Nephron (organoid): ENCODE measurements at regions not wholly inside any gene's neighbourhood (a gene's known extent, or its start where the extent isn't known, plus 50 kb on each side); places are given as distances from the start of the nearest gene placed in this dataset.

Experiments used
- H3K27ac Mint-ChIP-seq, 3 experiments: 2 replicates each; pipeline ENCODE4 v1.8.0; 2020; ENCODE audit warnings: mixed read lengths in 3 of 3, mild to moderate bottlenecking in 2 of 3, moderate library complexity in 1 of 3
- H3K27me3 Mint-ChIP-seq: 2 replicates; pipeline ENCODE4 v1.8.0; 2021; ENCODE audit warnings: low read depth, mild to moderate bottlenecking, moderate library complexity, mixed read lengths
- H3K36me3 Mint-ChIP-seq: 2 replicates; pipeline ENCODE4 v1.8.0; 2020; ENCODE audit warnings: low read depth, mixed read lengths
- H3K4me1 Mint-ChIP-seq: 2 replicates; pipeline ENCODE4 v1.8.0; 2020; ENCODE audit warnings: mixed read lengths
- H3K4me3 Mint-ChIP-seq, 3 experiments: 2 replicates each; pipeline ENCODE4 v1.8.0; 2020; ENCODE audit warnings: mild to moderate bottlenecking in 3 of 3, mixed read lengths in 3 of 3, moderate library complexity in 2 of 3
- H3K9me3 Mint-ChIP-seq: 2 replicates; pipeline ENCODE4 v1.8.0; 2020; ENCODE audit warnings: mixed read lengths
- TF ChIP-seq, protein P1 (sequence below), 3 experiments: fragments of 200-600 bp; sonication (generic); IDR thresholded peaks; one replicate each; pipeline ENCODE4 v1.5.0; 2021; ENCODE audit warnings: antibody characterized with exemption in 3 of 3; ENCODE audit not compliant: unreplicated experiment in 3 of 3

DNA sequence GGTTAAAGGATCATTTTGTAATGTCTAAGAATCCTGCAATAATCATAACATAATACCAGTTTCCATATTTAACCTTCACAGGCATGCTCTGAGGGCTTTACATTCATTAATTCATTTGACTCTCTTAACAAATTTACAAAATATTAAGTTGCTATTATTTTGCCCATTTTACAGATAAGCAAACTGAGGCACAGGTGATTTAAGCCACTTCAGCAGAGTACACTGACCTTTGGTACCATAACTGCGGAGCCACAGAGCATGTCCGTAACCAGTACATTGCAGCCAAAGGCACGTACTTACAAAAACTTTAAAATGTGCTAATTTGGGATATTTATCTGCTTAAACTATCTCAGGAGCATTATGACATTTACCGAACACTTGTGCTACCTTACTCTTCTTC, 169.4 kb upstream of the MYO16 start:
- H3K4me1 Mint-ChIP-seq = no peaks in the 10 kb centered on the region
- H3K27ac Mint-ChIP-seq = no peak overlapping the region
- H3K4me3 Mint-ChIP-seq = no peak overlapping the region
- no peaks in the 10 kb centered on the region for H3K27me3 Mint-ChIP-seq
- peaks cover 5% of the 10 kb centered on the region for H3K9me3 Mint-ChIP-seq
- no peaks in the 10 kb centered on the region for H3K36me3 Mint-ChIP-seq
- TF ChIP-seq, protein P1, sequence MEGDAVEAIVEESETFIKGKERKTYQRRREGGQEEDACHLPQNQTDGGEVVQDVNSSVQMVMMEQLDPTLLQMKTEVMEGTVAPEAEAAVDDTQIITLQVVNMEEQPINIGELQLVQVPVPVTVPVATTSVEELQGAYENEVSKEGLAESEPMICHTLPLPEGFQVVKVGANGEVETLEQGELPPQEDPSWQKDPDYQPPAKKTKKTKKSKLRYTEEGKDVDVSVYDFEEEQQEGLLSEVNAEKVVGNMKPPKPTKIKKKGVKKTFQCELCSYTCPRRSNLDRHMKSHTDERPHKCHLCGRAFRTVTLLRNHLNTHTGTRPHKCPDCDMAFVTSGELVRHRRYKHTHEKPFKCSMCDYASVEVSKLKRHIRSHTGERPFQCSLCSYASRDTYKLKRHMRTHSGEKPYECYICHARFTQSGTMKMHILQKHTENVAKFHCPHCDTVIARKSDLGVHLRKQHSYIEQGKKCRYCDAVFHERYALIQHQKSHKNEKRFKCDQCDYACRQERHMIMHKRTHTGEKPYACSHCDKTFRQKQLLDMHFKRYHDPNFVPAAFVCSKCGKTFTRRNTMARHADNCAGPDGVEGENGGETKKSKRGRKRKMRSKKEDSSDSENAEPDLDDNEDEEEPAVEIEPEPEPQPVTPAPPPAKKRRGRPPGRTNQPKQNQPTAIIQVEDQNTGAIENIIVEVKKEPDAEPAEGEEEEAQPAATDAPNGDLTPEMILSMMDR (IDR thresholded peaks at IDR 0.05; ENCODE audit: unreplicated experiment in 3 of 3) = no peak

DNA sequence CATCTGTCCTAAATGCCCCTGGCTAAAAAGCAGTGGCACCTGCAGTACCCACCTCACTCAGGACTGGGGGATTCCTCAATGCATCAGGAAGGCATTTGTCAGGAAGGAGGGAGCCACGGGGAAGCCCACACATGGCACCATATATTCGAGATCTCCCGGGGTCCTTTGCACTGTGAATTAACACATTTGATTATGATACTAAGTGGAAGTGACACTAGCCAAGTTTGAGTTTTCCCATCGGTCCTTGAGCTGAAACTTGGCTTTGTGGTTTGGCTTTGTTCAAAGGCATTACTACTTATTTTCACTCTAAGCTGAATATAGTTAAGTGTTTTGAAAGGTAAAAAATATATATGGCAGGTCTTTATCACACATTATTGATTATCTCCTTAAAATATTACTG, 168.7 kb upstream of the MYO16 start:
- Mint-ChIP-seq H3K27ac (no peak overlapping the region), H3K4me1 (no peaks in the 10 kb centered on the region), H3K36me3 (no peaks in the 10 kb centered on the region), H3K4me3 (no peak overlapping the region), H3K9me3 (peaks cover 5% of the 10 kb centered on the region), H3K27me3 (no peaks in the 10 kb centered on the region)
- TF ChIP-seq, protein P1 (IDR thresholded peaks at IDR 0.05; ENCODE audit: unreplicated experiment in 3 of 3) = no peak

DNA sequence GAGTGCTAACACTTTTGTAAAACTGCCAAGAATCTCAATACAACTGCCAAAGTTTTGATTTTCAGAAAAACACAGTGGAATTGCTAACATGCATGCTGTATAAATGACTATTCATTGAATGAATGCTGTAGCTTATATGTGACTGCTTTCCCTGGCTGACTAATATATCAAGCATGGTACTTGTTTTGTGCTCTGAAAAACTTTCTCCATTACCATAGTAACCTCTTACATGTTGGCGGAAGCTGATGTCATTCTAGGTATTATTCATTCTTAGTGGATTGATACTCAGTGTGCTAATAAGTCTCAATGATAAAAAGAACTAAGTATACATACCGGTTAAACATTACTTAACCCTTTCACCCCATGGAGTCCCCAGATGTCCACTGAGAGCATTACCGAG, 166.1 kb upstream of the MYO16 start:
- no peaks in the 10 kb centered on the region for H3K36me3 Mint-ChIP-seq
- no peak overlapping the region for H3K4me3 Mint-ChIP-seq
- H3K27ac Mint-ChIP-seq = no peak overlapping the region
- no peaks in the 10 kb centered on the region for H3K4me1 Mint-ChIP-seq
- TF ChIP-seq, protein P1 (IDR thresholded peaks at IDR 0.05; ENCODE audit: unreplicated experiment in 3 of 3) = no peak
- no peaks in the 10 kb centered on the region for H3K27me3 Mint-ChIP-seq
- H3K9me3 Mint-ChIP-seq = no peaks in the 10 kb centered on the region

DNA sequence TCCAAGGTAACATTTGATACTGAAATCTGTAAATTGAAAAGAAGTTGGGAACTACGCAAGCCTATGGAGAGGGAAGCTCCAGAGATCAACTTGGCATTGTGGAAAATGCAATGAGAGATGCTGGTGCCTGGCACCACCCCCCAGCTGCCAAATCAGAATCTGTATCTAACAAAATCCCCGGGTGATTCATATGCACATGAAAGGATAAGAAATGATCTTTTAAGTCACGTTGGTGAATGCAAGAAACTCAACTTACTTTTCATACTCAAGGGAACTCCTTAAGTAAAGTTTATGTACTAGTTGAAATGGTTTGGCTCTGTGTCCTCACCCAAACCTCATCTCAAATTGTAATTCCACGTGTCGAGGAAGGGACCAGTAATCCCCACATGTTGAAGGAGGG, 158.5 kb upstream of the MYO16 start:
- H3K36me3 Mint-ChIP-seq = no peaks in the 10 kb centered on the region
- no peaks in the 10 kb centered on the region for H3K4me1 Mint-ChIP-seq
- no peak overlapping the region for H3K4me3 Mint-ChIP-seq
- H3K27me3 Mint-ChIP-seq = peaks cover 3% of the 10 kb centered on the region
- H3K27ac Mint-ChIP-seq = no peak overlapping the region
- no peaks in the 10 kb centered on the region for H3K9me3 Mint-ChIP-seq
- TF ChIP-seq, protein P1 (IDR thresholded peaks at IDR 0.05; ENCODE audit: unreplicated experiment in 3 of 3) = no peak

DNA sequence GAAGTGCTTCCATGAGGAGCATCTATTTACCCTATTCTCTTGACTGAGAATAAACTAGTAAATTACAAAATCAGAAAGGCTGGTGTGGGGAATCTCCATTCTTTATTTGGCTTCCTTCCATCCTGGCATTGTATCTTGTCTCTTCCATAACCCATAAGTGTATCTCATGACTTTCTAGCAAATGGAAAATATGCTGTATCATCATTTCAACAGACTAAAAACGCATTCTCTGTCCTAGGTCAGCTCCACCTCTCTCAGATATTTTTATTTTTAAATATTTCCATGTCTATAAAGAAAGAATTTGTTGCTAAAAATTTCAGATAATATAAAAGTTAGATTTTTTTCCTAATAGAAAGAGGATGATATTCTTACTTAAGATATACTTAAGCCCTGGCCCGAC, 154.2 kb upstream of the MYO16 start:
- no peaks in the 10 kb centered on the region for H3K36me3 Mint-ChIP-seq
- H3K9me3 Mint-ChIP-seq = no peaks in the 10 kb centered on the region
- no peak overlapping the region for H3K27ac Mint-ChIP-seq
- no peak overlapping the region for H3K4me3 Mint-ChIP-seq
- H3K27me3 Mint-ChIP-seq = peaks cover 3% of the 10 kb centered on the region
- TF ChIP-seq, protein P1 (IDR thresholded peaks at IDR 0.05; ENCODE audit: unreplicated experiment in 3 of 3) = no peak
- H3K4me1 Mint-ChIP-seq = no peaks in the 10 kb centered on the region

DNA sequence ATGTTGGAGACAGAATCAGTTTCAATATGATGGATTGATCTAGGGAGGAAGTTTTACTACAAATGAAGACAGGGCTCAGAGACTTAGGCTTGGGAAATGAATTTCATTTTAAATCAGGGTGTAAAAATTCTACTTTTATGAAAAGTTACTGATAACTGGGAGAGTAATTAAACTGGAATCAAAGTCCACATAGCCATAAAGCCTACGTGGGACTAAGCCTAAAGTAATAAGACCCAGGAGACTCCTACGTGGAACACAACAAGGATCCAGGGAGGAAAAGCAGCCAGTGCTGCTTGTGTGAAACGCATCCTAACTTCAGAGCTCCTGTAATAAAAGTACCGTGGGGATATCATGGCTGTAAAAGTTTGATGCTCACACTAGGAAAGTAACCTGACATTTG, 152.0 kb upstream of the MYO16 start:
- H3K27ac Mint-ChIP-seq = no peak overlapping the region
- no peaks in the 10 kb centered on the region for H3K36me3 Mint-ChIP-seq

More for the DNA sequence above, 152.0 kb upstream of the MYO16 start:
- Mint-ChIP-seq H3K4me3 (no peak overlapping the region), H3K27me3 (peaks cover 1% of the 10 kb centered on the region), H3K4me1 (no peaks in the 10 kb centered on the region), H3K9me3 (no peaks in the 10 kb centered on the region)
- TF ChIP-seq, protein P1 (IDR thresholded peaks at IDR 0.05; ENCODE audit: unreplicated experiment in 3 of 3) = no peak
